ENCODE measurements at regions not wholly inside any gene's neighbourhood (a gene's known extent, or its start where the extent isn't known, plus 50 kb on each side); places are given as distances from the start of the nearest gene placed in this dataset.

DNA sequence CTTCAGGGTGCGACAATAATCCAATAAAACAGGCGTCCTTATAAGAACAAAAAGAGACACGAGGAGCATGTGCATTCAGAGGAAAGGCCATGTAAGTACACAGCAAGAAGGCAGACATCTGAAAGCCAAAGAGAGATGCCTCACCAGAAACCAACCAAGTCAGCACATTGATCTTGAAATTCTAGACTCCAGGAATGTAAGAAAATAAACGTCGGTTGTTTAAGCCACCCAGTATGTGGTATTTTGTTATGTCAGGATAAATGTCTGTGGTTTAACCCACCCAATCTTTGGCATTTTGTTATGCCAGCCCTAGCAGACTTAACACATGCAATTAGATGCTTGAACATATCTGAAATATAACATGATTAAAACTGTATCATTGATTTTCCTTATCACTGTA is 452.0 kb downstream of the SLITRK6 start:
- Histone ChIP-seq H3K27ac (no peak overlapping the region), H3K79me2 (no peaks in the 10 kb centered on the region), H4K20me1 (ENCODE audit: insufficient read depth, poor library complexity, severe bottlenecking) (no peaks in the 10 kb centered on the region), H3K4me2 (no peak overlapping the region), H2AFZ (no peak overlapping the region), H3K4me3 (no peak overlapping the region), H3K36me3 (replicated peaks; ENCODE audit: insufficient read depth, low read depth) (no peaks in the 10 kb centered on the region), H3K4me1 (ENCODE audit: insufficient read depth) (no peaks in the 10 kb centered on the region), H3K9me3 (ENCODE audit: low read depth) (no peaks in the 10 kb centered on the region), H3K9me2 (replicated peaks; ENCODE audit: insufficient read depth) (no peaks in the 10 kb centered on the region), H3K27me3 (no peaks in the 10 kb centered on the region)
- TF ChIP-seq EZH2phosphoT487 (IDR thresholded peaks at IDR 0.05; ENCODE audit: low read depth, severe bottlenecking, unreplicated experiment) (no peak), EZH2 (IDR thresholded peaks at IDR 0.05; ENCODE audit: borderline replicate concordance) (no peak), CTCF (IDR thresholded peaks at IDR 0.05; ENCODE audit: poor library complexity) (no peak)
- no peak for DNase-seq (ENCODE audit: low spot score)
- 85% methylated on average over 5 of the region's 5 CpGs for WGBS (ENCODE audit: low lambda C conversion rate, missing lambda C conversion rate)

DNA sequence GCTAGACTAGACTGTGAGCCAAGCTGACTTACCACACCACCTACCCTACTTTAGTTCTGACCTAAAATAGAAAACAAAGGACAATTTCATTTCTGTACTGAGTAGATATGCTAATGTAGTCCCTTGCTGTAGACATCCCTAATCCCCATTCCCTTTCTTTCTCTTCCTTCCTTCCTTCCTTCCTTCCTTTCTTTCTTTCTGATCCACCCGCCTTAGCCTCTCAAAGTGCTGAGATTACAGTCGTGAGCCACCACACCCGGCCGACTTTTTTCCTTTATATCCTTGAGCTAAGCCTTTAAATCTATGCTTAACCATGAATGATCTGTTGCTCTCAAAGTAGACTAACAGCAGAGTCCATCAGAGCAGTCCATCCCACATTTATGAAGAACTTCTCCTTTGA is 465.0 kb downstream of the SLITRK6 start:
- Histone ChIP-seq H3K9me2 (replicated peaks; ENCODE audit: insufficient read depth) (no peaks in the 10 kb centered on the region), H3K4me3 (no peak overlapping the region), H3K27me3 (no peaks in the 10 kb centered on the region), H3K4me2 (no peak overlapping the region), H3K27ac (no peak overlapping the region), H4K20me1 (ENCODE audit: insufficient read depth, poor library complexity, severe bottlenecking) (no peaks in the 10 kb centered on the region), H3K9me3 (ENCODE audit: low read depth) (no peaks in the 10 kb centered on the region), H2AFZ (no peak overlapping the region), H3K79me2 (no peaks in the 10 kb centered on the region), H3K36me3 (replicated peaks; ENCODE audit: insufficient read depth, low read depth) (no peaks in the 10 kb centered on the region), H3K4me1 (ENCODE audit: insufficient read depth) (no peaks in the 10 kb centered on the region)
- DNase-seq (ENCODE audit: low spot score) = no peak
- TF ChIP-seq EZH2 (IDR thresholded peaks at IDR 0.05; ENCODE audit: borderline replicate concordance) (no peak), CTCF (IDR thresholded peaks at IDR 0.05; ENCODE audit: poor library complexity) (no peak), EZH2phosphoT487 (IDR thresholded peaks at IDR 0.05; ENCODE audit: low read depth, severe bottlenecking, unreplicated experiment) (no peak)
- WGBS (ENCODE audit: low lambda C conversion rate, missing lambda C conversion rate) = 83% methylated on average over 4 of the region's 4 CpGs

- no peak overlapping the region for H3K4me2 ChIP-seq
- H3K4me3 ChIP-seq = no peak overlapping the region
- H2AFZ ChIP-seq = no peak overlapping the region
- H4K20me1 ChIP-seq (ENCODE audit: insufficient read depth, poor library complexity, severe bottlenecking) = no peaks in the 10 kb centered on the region
- no peaks in the 10 kb centered on the region for H3K36me3 ChIP-seq (replicated peaks; ENCODE audit: insufficient read depth, low read depth)
- no peak for DNase-seq (ENCODE audit: low spot score)
- H3K27me3 ChIP-seq = no peaks in the 10 kb centered on the region
- TF ChIP-seq EZH2phosphoT487 (IDR thresholded peaks at IDR 0.05; ENCODE audit: low read depth, severe bottlenecking, unreplicated experiment) = no peak
- TF ChIP-seq EZH2 (IDR thresholded peaks at IDR 0.05; ENCODE audit: borderline replicate concordance) = no peak
- no peak for TF ChIP-seq CTCF (IDR thresholded peaks at IDR 0.05; ENCODE audit: poor library complexity)
- H3K9me3 ChIP-seq (ENCODE audit: low read depth) = no peaks in the 10 kb centered on the region
- no peaks in the 10 kb centered on the region for H3K79me2 ChIP-seq
- no peaks in the 10 kb centered on the region for H3K4me1 ChIP-seq (ENCODE audit: insufficient read depth)
- no peak overlapping the region for H3K27ac ChIP-seq
- WGBS (ENCODE audit: low lambda C conversion rate, missing lambda C conversion rate) = 50% methylated on average over 2 of the region's 2 CpGs
- H3K9me2 ChIP-seq (replicated peaks; ENCODE audit: insufficient read depth) = no peaks in the 10 kb centered on the region
Measured at GRCh38 chr13:85333506-85334020, 465.7 kb downstream of the SLITRK6 start.

GRCh38 chr13:85332615-85333014 is 466.6 kb downstream of the SLITRK6 start:
- 89% methylated on average over 2 of the region's 2 CpGs for WGBS (ENCODE audit: low lambda C conversion rate, missing lambda C conversion rate)
- Histone ChIP-seq H3K4me2 (no peak overlapping the region), H3K27ac (no peak overlapping the region), H3K9me3 (ENCODE audit: low read depth) (no peaks in the 10 kb centered on the region), H3K79me2 (no peaks in the 10 kb centered on the region), H3K4me1 (ENCODE audit: insufficient read depth) (no peaks in the 10 kb centered on the region), H3K36me3 (replicated peaks; ENCODE audit: insufficient read depth, low read depth) (no peaks in the 10 kb centered on the region), H4K20me1 (ENCODE audit: insufficient read depth, poor library complexity, severe bottlenecking) (no peaks in the 10 kb centered on the region), H2AFZ (no peak overlapping the region), H3K27me3 (no peaks in the 10 kb centered on the region), H3K9me2 (replicated peaks; ENCODE audit: insufficient read depth) (no peaks in the 10 kb centered on the region), H3K4me3 (no peak overlapping the region)
- DNase-seq (ENCODE audit: low spot score) = no peak
- no peak for TF ChIP-seq EZH2 (IDR thresholded peaks at IDR 0.05; ENCODE audit: borderline replicate concordance)
- TF ChIP-seq EZH2phosphoT487 (IDR thresholded peaks at IDR 0.05; ENCODE audit: low read depth, severe bottlenecking, unreplicated experiment) = no peak
- TF ChIP-seq CTCF (IDR thresholded peaks at IDR 0.05; ENCODE audit: poor library complexity) = no peak
